GM23248 (cell line): ENCODE measurements at regions not wholly inside any gene's neighbourhood (a gene's known extent, or its start where the extent isn't known, plus 50 kb on each side); places are given as distances from the start of the nearest gene placed in this dataset.

ENCODE experiments used
- DNase-seq: peaks from one replicate; pipeline ENCODE4 v3.0.0-alpha.2; 2015
- H2AFZ ChIP-seq: fragments of 200-600 bp; sonication (generic); 2 replicates; pipeline ENCODE4 v1.6.1; 2016; ENCODE audit warnings: antibody characterized with exemption
- H3F3A ChIP-seq: fragments of 200-600 bp; sonication (generic); 2 replicates; pipeline ENCODE4 v1.6.1; 2016; ENCODE audit warnings: mild to moderate bottlenecking, antibody characterized with exemption, mixed run types; ENCODE audit not compliant: insufficient read depth
- H3K27ac ChIP-seq: fragments of 200-600 bp; sonication (generic); 2 replicates; pipeline ENCODE4 v1.5.1; 2016; ENCODE audit warnings: mild to moderate bottlenecking
- H3K27me3 ChIP-seq: fragments of 200-600 bp; sonication (generic); replicated peaks from 2 replicates; pipeline ENCODE4 v1.6.1; 2016; ENCODE audit warnings: mild to moderate bottlenecking; ENCODE audit not compliant: insufficient read depth
- H3K36me3 ChIP-seq: fragments of 200-600 bp; sonication (generic); 2 replicates; pipeline ENCODE4 v1.6.1; 2016; ENCODE audit warnings: low read depth, mild to moderate bottlenecking
- H3K4me1 ChIP-seq: fragments of 200-600 bp; sonication (generic); 2 replicates; pipeline ENCODE4 v1.6.1; 2016; ENCODE audit warnings: mild to moderate bottlenecking; ENCODE audit not compliant: insufficient read depth
- H3K4me2 ChIP-seq: fragments of 200-600 bp; sonication (generic); one replicate; pipeline ENCODE4 v1.6.1; 2016; ENCODE audit warnings: mild to moderate bottlenecking; ENCODE audit not compliant: unreplicated experiment
- H3K4me3 ChIP-seq: fragments of 200-600 bp; sonication (generic); 2 replicates; pipeline ENCODE4 v1.5.1; 2016; ENCODE audit warnings: mild to moderate bottlenecking
- H3K79me2 ChIP-seq: fragments of 200-600 bp; sonication (generic); 2 replicates; pipeline ENCODE4 v1.6.1; 2016; ENCODE audit warnings: mild to moderate bottlenecking; ENCODE audit not compliant: insufficient read depth
- H3K9ac ChIP-seq: fragments of 200-600 bp; sonication (generic); 2 replicates; pipeline ENCODE4 v1.6.1; 2016; ENCODE audit warnings: mild to moderate bottlenecking
- H3K9me2 ChIP-seq: fragments of 200-600 bp; sonication (generic); 2 replicates; pipeline ENCODE4 v1.6.1; 2016; ENCODE audit warnings: mixed run types, mild to moderate bottlenecking, moderate library complexity; ENCODE audit not compliant: insufficient read depth
- H3K9me3 ChIP-seq: fragments of 200-600 bp; sonication (generic); one replicate; pipeline ENCODE4 v1.6.1; 2017; ENCODE audit warnings: low read depth
- H4K20me1 ChIP-seq: fragments of 200-600 bp; sonication (generic); 2 replicates; pipeline ENCODE4 v1.6.0; 2016; ENCODE audit not compliant: insufficient read depth
- EZH2 ChIP-seq: fragments of 200-600 bp; sonication (generic); IDR thresholded peaks from 2 replicates; pipeline ENCODE4 v1.6.1; 2018; ENCODE audit warnings: antibody characterized with exemption, mild to moderate bottlenecking; ENCODE audit not compliant: insufficient read depth, poor library complexity, severe bottlenecking
- EZH2phosphoT487 ChIP-seq: fragments of 200-600 bp; sonication (generic); IDR thresholded peaks from 2 replicates; pipeline ENCODE4 v1.6.1; 2018; ENCODE audit warnings: antibody characterized with exemption, moderate library complexity, mild to moderate bottlenecking, low read depth; ENCODE audit not compliant: insufficient read depth
- WGBS, 2 experiments: methylation state at CpG; one replicate each; pipeline ENCODE4 v1.1.6; 2015 to 2017; ENCODE audit warnings: low lambda C conversion rate in 2 of 2, low coverage in 1 of 2; ENCODE audit errors: missing lambda C conversion rate in 2 of 2; 5-methylcytosine and 5-hydroxymethylcytosine counted together
- in situ Hi-C: fragments of 300-500 bp; cut with MboI; formaldehyde crosslinking; loops from 2 replicates; pipeline ENCODE4 v1.15.0; 2020

- peaks cover 7% of the 10 kb centered on the region; the same call in 1 of the 2 replicates for H3K27me3 ChIP-seq
- no peaks in the 10 kb centered on the region for H3K4me1 ChIP-seq
- DNase-seq: no peak
- no peaks in the 10 kb centered on the region for H3F3A ChIP-seq
- H3K36me3 ChIP-seq: no peaks in the 10 kb centered on the region
- no peaks in the 10 kb centered on the region for H3K9me2 ChIP-seq
- TF ChIP-seq EZH2phosphoT487 (no peak), EZH2 (no peak)
- H3K79me2 ChIP-seq: no peaks in the 10 kb centered on the region
- WGBS, 2 experiments: 62 to 65% methylated on average over 6 of the region's 6 CpGs
- H3K4me2 ChIP-seq: no peak overlapping the region
- no peak overlapping the region for H3K9ac ChIP-seq
- H2AFZ ChIP-seq: no peak overlapping the region
- no peak overlapping the region for H3K27ac ChIP-seq
- H3K9me3 ChIP-seq: no peaks in the 10 kb centered on the region
- in situ Hi-C loops: no loop called here
- H3K4me3 ChIP-seq: no peak overlapping the region
- H4K20me1 ChIP-seq: no peaks in the 10 kb centered on the region
These were observed 115.0 kb downstream of the GGTLC2 start for GRCh38 chr22:22759371-22759770.

- no peaks in the 10 kb centered on the region for H3K36me3 ChIP-seq
- in situ Hi-C loops: no loop called here
These were observed 115.6 kb downstream of the GGTLC2 start for GRCh38 chr22:22759889-22760546.

GRCh38 chr22:22761606-22761962 is 117.2 kb downstream of the GGTLC2 start:
- Histone ChIP-seq H4K20me1 (no peaks in the 10 kb centered on the region), H3K9me2 (no peaks in the 10 kb centered on the region), H3K4me3 (no peak overlapping the region), H3K4me1 (no peaks in the 10 kb centered on the region), H2AFZ (no peak overlapping the region), H3K9ac (no peak overlapping the region), H3K79me2 (no peaks in the 10 kb centered on the region), H3K9me3 (no peaks in the 10 kb centered on the region), H3K27ac (no peak overlapping the region), H3F3A (no peaks in the 10 kb centered on the region), H3K4me2 (no peak overlapping the region), H3K27me3 (peaks cover 7% of the 10 kb centered on the region; the same call in 1 of the 2 replicates), H3K36me3 (no peaks in the 10 kb centered on the region)
- DNase-seq: no peak
- 66 to 81% methylated on average over 1 of the region's 1 CpG for WGBS, 2 experiments
- in situ Hi-C loops: no loop called here
- TF ChIP-seq EZH2: no peak
- TF ChIP-seq EZH2phosphoT487: no peak

More at GRCh38 chr22:22759889-22760546, 115.6 kb downstream of the GGTLC2 start:
- peaks cover 7% of the 10 kb centered on the region; the same call in 1 of the 2 replicates for H3K27me3 ChIP-seq
- H3K27ac ChIP-seq: no peak overlapping the region
- TF ChIP-seq EZH2phosphoT487 (no peak), EZH2 (no peak)
- no peaks in the 10 kb centered on the region for H3F3A ChIP-seq
- no peak overlapping the region for H3K4me2 ChIP-seq
- H3K4me3 ChIP-seq: no peak overlapping the region
- H4K20me1 ChIP-seq: no peaks in the 10 kb centered on the region
- no peaks in the 10 kb centered on the region for H3K9me3 ChIP-seq
- no peaks in the 10 kb centered on the region for H3K9me2 ChIP-seq
- H3K9ac ChIP-seq: no peak overlapping the region
- H3K79me2 ChIP-seq: no peaks in the 10 kb centered on the region
- 59 to 61% methylated on average over 7 of the region's 7 CpGs for WGBS, 2 experiments
- H3K4me1 ChIP-seq: no peaks in the 10 kb centered on the region
- no peak overlapping the region for H2AFZ ChIP-seq
- no peak for DNase-seq

GRCh38 chr22:22761963-22762772 is 117.8 kb downstream of the GGTLC2 start:
- Histone ChIP-seq H3K9ac (no peak overlapping the region), H3F3A (no peaks in the 10 kb centered on the region), H3K9me2 (no peaks in the 10 kb centered on the region), H3K27ac (no peak overlapping the region), H3K9me3 (no peaks in the 10 kb centered on the region), H4K20me1 (no peaks in the 10 kb centered on the region), H3K4me1 (no peaks in the 10 kb centered on the region), H3K27me3 (peaks cover 8% of the 10 kb centered on the region; the same call in 1 of the 2 replicates), H2AFZ (no peak overlapping the region), H3K36me3 (no peaks in the 10 kb centered on the region), H3K4me2 (no peak overlapping the region), H3K4me3 (no peak overlapping the region), H3K79me2 (no peaks in the 10 kb centered on the region)
- no peak for DNase-seq
- TF ChIP-seq EZH2phosphoT487: no peak
- TF ChIP-seq EZH2: no peak
- in situ Hi-C loops: no loop called here
- 52 to 54% methylated on average over 8 of the region's 8 CpGs for WGBS, 2 experiments
